Mucosa of stomach (tissue), 1 donor: ENCODE measurements at regions not wholly inside any gene's neighbourhood (a gene's known extent, or its start where the extent isn't known, plus 50 kb on each side); places are given as distances from the start of the nearest gene placed in this dataset.

Experiments
- H3K27me3 ChIP-seq: one replicate; pipeline ENCODE4 v1.7.0; 2013; ENCODE audit warnings: mild to moderate bottlenecking, low read length; ENCODE audit not compliant: control insufficient read depth, insufficient read depth
- H3K36me3 ChIP-seq: one replicate; pipeline ENCODE4 v1.7.0; 2013; ENCODE audit warnings: low read length; ENCODE audit not compliant: control insufficient read depth, insufficient read depth
- H3K4me1 ChIP-seq: one replicate; pipeline ENCODE4 v1.7.0; 2013; ENCODE audit warnings: mild to moderate bottlenecking, low read length; ENCODE audit not compliant: control insufficient read depth, insufficient read depth
- H3K4me3 ChIP-seq: one replicate; pipeline ENCODE4 v1.7.0; 2013; ENCODE audit warnings: low read length
- H3K9ac ChIP-seq: one replicate; pipeline ENCODE4 v1.7.0; 2013; ENCODE audit warnings: mild to moderate bottlenecking, low read length, moderate library complexity
- H3K9me3 ChIP-seq: one replicate; pipeline ENCODE4 v1.7.0; 2013; ENCODE audit warnings: mild to moderate bottlenecking, low read length, moderate library complexity; ENCODE audit not compliant: control insufficient read depth
- donor health status: Pancreatic carcinoma.

DNA sequence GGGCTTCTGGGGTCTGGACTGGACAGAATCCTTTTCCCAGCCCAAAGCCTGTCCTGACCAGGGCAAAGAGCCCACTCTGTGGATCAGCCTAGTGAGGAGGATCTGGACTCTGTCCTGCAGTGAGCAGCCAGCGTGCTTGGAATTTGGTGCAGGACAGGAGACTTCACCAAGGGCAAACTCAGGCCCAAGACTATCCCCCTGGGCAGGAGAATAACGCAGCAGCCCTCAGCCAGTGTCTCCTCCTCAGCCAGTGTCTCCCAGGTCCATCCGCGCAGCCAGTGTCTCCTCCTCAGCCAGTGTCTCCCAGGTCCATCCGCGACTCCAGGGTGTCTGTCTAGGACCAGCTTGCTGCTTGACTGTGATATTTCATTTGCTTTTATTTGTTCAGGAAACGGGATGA lies 1334.0 kb downstream of the TBC1D22A start:
- Histone ChIP-seq H3K9ac (no peak overlapping the region), H3K9me3 (no peaks in the 10 kb centered on the region), H3K4me1 (no peaks in the 10 kb centered on the region), H3K4me3 (no peak overlapping the region), H3K36me3 (no peaks in the 10 kb centered on the region), H3K27me3 (no peaks in the 10 kb centered on the region)

DNA sequence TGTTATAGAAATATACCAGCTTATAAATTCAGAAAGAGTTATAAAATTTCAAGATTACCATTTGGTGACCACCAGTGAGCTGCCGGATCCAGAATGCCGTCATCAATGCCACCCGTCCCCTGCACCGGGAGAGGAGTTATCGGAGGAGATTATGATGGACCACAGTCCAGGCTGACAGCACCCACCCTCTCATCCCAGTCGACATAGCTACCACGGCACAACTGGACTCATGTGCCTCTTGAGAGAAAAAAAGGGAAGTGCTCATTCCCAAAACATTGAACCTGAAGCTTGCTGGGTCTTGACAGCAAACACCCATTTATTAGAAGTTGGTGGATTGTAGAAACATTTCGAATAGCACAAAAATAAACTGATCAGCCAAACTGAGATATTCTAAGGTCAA lies 1331.5 kb downstream of the TBC1D22A start:
- Histone ChIP-seq H3K27me3 (no peaks in the 10 kb centered on the region), H3K9ac (no peak overlapping the region), H3K9me3 (no peaks in the 10 kb centered on the region), H3K4me1 (peaks cover 4% of the 10 kb centered on the region), H3K36me3 (no peaks in the 10 kb centered on the region), H3K4me3 (no peak overlapping the region)

DNA sequence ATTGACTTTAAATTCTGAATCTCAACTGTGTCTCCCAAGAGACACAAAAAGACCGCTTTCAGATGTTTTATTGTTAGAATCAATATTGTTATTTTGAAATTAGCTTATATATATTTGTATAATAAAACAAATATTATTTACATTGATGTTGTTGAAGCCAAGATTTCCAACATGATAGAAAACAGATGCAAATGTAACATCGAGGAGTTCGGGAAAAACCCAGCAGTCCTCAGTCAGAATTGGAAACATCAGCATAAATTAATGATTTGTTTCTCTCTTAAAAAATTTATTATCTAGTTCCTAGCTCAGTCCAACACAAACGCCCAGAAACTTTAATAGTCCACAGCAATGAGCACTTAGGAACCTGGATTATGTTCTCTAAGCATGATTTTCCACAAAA lies 1330.4 kb downstream of the TBC1D22A start:
- peaks cover 4% of the 10 kb centered on the region for H3K4me1 ChIP-seq
- H3K27me3 ChIP-seq, result no peaks in the 10 kb centered on the region

DNA sequence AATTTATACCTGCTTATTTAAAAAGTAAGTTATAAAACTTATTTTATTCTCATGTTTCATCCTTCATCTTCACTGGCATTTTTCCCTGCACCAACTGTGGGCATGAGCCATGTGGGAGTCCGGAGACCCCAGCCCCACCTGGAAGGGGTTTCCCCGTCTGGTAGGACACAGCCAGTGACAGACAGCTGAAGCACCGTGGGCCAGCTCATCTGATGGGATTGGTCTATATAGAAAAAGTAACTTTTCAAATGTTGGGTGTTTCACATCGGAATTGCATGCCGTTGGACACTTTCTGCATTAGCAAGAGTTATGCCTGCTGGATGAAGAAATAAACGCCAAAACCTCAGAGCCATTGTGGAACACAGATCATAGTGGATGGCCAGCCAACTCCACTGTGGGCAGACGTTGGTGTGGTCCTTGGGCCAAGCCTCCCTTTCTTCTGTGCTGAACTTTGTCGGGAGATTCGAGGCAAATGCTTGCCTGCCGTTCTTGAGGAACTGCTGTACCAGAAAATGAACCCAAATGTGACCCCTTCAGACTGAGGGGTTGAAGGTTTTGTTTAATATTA lies 1329.3 kb downstream of the TBC1D22A start:
- no peak overlapping the region for H3K4me3 ChIP-seq
- H3K9ac ChIP-seq, result no peak overlapping the region
- no peaks in the 10 kb centered on the region for H3K27me3 ChIP-seq
- H3K4me1 ChIP-seq, result peaks cover 4% of the 10 kb centered on the region
- H3K9me3 ChIP-seq, result no peaks in the 10 kb centered on the region
- H3K36me3 ChIP-seq, result no peaks in the 10 kb centered on the region

More for the DNA sequence above, 1330.4 kb downstream of the TBC1D22A start:
- Histone ChIP-seq H3K9ac (no peak overlapping the region), H3K4me3 (no peak overlapping the region), H3K36me3 (no peaks in the 10 kb centered on the region), H3K9me3 (no peaks in the 10 kb centered on the region)

DNA sequence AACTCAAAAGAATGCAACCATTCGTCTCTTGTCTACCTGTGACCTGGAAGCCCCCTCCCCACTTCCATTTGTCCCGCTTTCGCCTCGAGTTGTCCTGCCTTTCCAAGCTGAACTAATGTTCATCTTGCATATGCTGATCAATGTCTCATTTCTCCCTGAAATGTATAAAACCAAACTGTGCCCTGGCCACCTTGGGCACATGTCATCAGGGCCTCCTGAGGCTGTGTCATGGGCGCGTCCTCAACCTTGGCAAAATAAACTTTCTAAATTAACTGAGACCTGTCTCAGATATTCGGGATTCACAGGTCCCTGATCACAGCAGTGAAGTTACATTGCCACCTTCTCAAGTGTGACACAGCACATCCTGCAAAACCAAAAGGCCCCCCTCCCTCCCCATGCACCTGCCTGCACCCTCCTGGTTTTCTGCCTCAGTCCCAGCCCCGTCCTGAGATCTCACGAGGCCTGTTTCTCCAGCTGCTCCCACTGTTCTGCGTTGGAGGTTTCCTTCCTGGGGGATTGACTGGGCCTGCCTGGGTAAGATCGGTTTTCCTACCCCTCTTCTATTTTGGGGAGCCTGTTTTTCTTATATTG lies 1328.7 kb downstream of the TBC1D22A start:
- Histone ChIP-seq H3K9ac (no peak overlapping the region), H3K27me3 (no peaks in the 10 kb centered on the region), H3K36me3 (no peaks in the 10 kb centered on the region), H3K4me1 (peaks cover 4% of the 10 kb centered on the region), H3K9me3 (no peaks in the 10 kb centered on the region), H3K4me3 (no peak overlapping the region)

DNA sequence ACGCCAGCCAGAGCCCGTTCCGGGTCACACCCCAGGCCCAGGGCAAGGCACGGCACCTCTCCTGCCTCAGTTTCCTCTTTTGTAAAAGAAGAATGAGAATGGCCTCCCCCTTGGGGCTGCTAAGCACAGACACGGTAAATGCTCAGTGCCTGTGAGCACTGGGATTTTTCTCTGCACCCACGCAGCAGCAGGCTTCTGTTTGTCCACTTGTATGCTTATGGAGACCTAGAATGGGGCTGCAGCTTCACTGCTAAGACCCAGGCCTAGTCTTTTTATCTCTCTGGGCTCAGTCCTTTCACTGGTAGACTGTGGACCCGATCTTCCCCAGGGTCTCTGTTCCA lies 1327.9 kb downstream of the TBC1D22A start:
- Histone ChIP-seq H3K4me3 (no peak overlapping the region), H3K9ac (no peak overlapping the region), H3K4me1 (peaks cover 4% of the 10 kb centered on the region)

DNA sequence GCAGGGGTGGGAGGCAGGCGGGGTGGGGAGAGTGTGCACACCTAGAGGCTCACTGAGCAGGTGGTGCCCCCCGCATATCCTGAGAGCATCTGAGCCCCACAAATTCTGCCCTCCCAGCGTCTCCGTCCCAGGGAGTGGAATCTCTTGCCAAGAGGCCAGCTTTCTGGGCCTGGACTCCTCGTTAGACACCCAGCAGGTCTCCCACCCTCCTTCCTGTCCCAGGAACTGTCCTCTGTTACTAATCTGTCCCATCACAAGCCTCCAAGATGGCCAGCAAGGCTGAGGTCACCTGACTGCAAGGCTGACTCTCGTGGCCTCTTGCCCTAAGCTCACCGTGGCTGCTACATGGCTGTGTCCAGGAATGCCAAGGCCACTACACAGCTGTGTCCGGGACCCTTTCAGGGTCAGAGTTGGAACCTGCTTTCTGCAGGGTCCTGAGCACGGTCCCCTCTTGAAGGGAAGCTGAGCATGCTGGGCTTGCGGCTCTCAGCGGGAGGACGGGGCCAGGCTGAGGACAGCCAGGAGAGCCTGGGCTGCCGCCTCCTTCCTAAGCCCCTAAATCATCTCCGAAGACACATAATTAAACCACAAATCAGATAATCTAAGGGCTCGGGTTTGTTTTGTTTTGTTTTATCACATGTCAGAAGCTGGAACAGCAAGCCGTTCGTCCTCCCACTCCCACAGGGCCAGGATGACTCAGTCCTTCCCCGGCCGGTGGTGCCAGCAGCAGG lies 1327.3 kb downstream of the TBC1D22A start:
- Histone ChIP-seq H3K36me3 (no peaks in the 10 kb centered on the region), H3K9ac (no peak overlapping the region), H3K9me3 (no peaks in the 10 kb centered on the region), H3K27me3 (no peaks in the 10 kb centered on the region), H3K4me3 (no peak overlapping the region), H3K4me1 (peaks cover 4% of the 10 kb centered on the region)

More for the DNA sequence above, 1327.9 kb downstream of the TBC1D22A start:
- no peaks in the 10 kb centered on the region for H3K36me3 ChIP-seq
- H3K27me3 ChIP-seq, result no peaks in the 10 kb centered on the region
- no peaks in the 10 kb centered on the region for H3K9me3 ChIP-seq

DNA sequence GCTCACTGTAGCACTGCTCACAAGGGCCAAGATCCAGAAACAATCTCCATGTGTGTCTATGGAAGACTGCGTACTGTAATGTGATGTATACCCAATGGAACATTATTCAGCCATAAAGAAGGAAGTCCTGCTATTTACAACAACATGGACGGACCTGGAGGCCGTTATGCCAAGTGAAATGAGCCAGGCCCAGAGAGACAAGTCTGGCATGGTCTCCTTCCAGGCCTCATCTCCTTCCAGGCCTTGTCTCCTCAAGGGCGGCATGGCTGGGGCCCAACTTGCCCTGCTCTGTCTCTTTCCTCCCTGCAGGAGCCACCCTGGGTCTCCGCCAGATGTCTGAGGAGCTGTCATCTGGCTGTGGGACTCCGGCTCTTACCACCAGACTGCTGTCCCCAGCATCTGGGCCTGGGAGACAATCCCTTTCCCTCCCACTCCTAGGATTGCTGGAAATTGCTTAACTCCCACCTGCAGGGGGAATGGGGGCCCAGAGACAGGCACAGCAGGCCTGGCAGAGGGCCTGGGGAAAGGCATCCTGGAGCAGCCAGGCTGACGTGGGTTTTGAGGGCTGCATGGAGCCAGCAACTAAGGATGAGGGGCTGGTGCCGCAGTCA lies 1326.6 kb downstream of the TBC1D22A start:
- no peak overlapping the region for H3K4me3 ChIP-seq
- no peaks in the 10 kb centered on the region for H3K27me3 ChIP-seq
- H3K36me3 ChIP-seq, result no peaks in the 10 kb centered on the region
- no peaks in the 10 kb centered on the region for H3K9me3 ChIP-seq
- H3K4me1 ChIP-seq, result peaks cover 4% of the 10 kb centered on the region
- no peak overlapping the region for H3K9ac ChIP-seq

DNA sequence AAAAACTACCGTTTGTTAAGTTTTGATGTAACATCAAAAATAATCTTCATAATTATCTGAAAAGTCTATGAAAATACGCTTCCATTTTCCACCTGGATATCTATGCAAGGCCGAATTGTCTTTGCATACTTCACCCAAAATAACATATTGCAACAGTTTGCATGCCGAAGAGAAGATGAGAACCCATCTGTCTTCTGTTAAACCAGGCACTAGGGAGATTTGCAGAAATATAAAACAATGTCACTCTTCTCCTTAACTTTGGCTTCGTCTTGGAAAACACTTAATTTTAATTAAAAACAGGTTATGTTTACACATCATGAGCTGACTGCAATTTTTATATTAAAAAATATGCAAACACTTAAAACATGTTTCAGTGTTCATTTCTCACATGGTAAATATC lies 1325.8 kb downstream of the TBC1D22A start:
- Histone ChIP-seq H3K9me3 (no peaks in the 10 kb centered on the region), H3K27me3 (no peaks in the 10 kb centered on the region)

DNA sequence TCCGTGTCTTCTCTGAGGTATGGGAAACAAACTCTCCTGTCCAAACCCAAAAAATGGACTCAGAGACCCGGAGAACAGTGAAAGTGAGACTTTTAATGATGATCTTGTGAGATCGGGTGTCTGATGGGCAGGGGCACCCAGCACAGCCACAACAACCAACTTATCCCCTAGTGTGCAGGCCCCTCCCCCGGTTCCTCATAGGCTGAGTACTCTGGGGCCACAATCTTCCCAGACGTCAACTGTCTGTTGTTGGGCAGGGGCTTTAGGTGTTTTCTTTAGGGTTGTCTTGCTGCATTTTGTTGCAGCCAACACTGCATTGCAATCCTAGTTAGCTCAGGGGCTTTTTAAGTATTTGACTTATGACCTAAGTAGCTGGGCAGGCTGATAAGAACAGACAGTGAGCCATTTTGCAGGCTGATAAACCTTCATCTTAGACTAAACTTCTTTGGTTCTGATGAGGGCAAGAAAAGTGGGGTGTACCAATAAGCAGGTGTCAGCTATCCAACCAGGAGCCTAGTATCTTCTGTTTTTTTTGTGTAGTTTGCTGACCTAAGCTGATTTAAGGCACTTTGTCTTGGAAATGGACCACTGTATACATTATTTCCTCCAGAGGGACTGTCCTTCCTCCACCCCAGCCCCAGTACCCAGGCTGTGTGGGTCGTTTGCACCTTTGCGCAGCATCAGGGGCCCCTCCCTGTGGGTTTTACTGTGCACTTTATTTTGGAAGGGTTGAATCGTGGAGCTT lies 1323.6 kb downstream of the TBC1D22A start:
- H3K9me3 ChIP-seq, result no peaks in the 10 kb centered on the region
- no peak overlapping the region for H3K9ac ChIP-seq
- H3K4me1 ChIP-seq, result peaks cover 4% of the 10 kb centered on the region
- H3K36me3 ChIP-seq, result no peaks in the 10 kb centered on the region
- H3K4me3 ChIP-seq, result no peak overlapping the region
- no peaks in the 10 kb centered on the region for H3K27me3 ChIP-seq

More for the DNA sequence above, 1325.8 kb downstream of the TBC1D22A start:
- Histone ChIP-seq H3K4me3 (no peak overlapping the region), H3K36me3 (no peaks in the 10 kb centered on the region), H3K4me1 (peaks cover 4% of the 10 kb centered on the region), H3K9ac (no peak overlapping the region)

DNA sequence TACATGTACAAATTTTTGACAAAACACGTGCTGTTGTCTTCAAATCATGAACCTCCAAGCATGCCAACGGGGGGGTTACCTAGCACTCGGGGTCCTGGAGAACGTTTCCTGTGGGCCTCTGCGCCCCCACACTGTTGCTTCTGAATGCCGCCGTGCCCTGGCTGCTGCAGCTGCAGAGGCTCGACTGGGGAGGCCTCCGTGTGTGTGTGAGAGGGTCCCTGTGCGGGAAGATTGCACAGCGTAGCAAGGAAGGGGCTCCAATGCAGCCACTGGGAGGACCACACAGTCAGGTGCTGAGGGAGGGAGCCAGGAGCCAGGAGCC lies 1322.2 kb downstream of the TBC1D22A start:
- no peak overlapping the region for H3K4me3 ChIP-seq
- H3K36me3 ChIP-seq, result no peaks in the 10 kb centered on the region
- peaks cover under 1% of the 10 kb centered on the region for H3K4me1 ChIP-seq
- no peaks in the 10 kb centered on the region for H3K9me3 ChIP-seq
- no peak overlapping the region for H3K9ac ChIP-seq
- H3K27me3 ChIP-seq, result no peaks in the 10 kb centered on the region
